ENCODE measurements at regions not wholly inside any gene's neighbourhood (a gene's known extent, or its start where the extent isn't known, plus 50 kb on each side); places are given as distances from the start of the nearest gene placed in this dataset.

- no peak for DNase-seq (ENCODE audit: low spot score)
Measured at GRCh38 chr10:91576096-91576545, 56.8 kb downstream of the PPP1R3C start.

GRCh38 chr10:91575044-91575610, 57.7 kb downstream of the PPP1R3C start:
- DNase-seq (ENCODE audit: low spot score): no peak

- DNase-seq (ENCODE audit: low spot score): no peak
Measured at GRCh38 chr10:91574236-91574635, 58.6 kb downstream of the PPP1R3C start.

GRCh38 chr10:91573320-91573719, 59.6 kb downstream of the PPP1R3C start:
- no peak for DNase-seq (ENCODE audit: low spot score)

GRCh38 chr10:91571671-91572070, 61.2 kb downstream of the PPP1R3C start:
- DNase-seq (ENCODE audit: low spot score): no peak

GRCh38 chr10:91570220-91570619, 62.7 kb downstream of the PPP1R3C start:
- DNase-seq (ENCODE audit: low spot score): no peak

- no peak for DNase-seq (ENCODE audit: low spot score)
Measured at GRCh38 chr10:91569522-91569921, 63.3 kb downstream of the PPP1R3C start.

GRCh38 chr10:91567815-91568214, 65.1 kb downstream of the PPP1R3C start:
- no peak for DNase-seq (ENCODE audit: low spot score)

- DNase-seq (ENCODE audit: low spot score): no peak
Measured at GRCh38 chr10:91566115-91566514, 66.8 kb downstream of the PPP1R3C start.

- DNase-seq (ENCODE audit: low spot score): no peak
Measured at GRCh38 chr10:91565226-91565625, 67.6 kb downstream of the PPP1R3C start.

GRCh38 chr10:91564508-91564907, 68.4 kb downstream of the PPP1R3C start:
- peak; percentile 45 for DNase-seq (ENCODE audit: low spot score)
